ENCODE measurements at regions not wholly inside any gene's neighbourhood (a gene's known extent, or its start where the extent isn't known, plus 50 kb on each side); places are given as distances from the start of the nearest gene placed in this dataset.
A peak's percentile ranks its signal among the peaks of the same experiment; 100 is the strongest.

DNA sequence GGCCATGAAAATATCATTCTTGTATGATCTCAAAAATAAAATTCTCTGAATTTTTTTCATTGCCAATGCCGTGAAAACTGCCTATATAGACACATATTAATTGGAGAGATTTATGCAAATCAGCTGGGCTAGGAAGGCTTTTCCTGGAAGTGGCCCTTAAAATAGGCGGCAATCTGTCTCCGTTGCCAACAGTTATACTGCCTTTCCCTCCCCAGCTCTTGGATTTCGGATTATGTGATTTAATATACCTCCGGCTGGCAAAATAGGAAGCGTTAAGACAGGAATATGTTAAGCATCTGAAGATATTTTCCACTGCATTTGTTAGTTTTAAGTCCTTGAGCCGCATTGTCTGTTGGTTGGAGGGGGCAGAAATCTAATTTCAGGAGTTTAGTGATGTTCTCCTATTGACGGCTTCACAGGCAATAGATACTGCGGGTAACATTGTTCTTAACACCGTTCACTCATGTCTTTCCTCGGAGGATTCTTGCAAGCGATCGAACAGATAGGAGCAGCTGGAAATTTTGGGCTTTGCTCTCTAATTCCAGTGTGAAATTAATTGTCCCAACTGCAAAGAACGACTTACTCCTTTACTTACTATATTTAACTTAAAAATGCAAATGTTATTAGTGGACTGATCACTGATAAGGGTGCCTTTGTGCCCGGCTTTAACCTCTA, 113.3 kb downstream of the LINC00237 start:
- no peak for DNase-seq

DNA sequence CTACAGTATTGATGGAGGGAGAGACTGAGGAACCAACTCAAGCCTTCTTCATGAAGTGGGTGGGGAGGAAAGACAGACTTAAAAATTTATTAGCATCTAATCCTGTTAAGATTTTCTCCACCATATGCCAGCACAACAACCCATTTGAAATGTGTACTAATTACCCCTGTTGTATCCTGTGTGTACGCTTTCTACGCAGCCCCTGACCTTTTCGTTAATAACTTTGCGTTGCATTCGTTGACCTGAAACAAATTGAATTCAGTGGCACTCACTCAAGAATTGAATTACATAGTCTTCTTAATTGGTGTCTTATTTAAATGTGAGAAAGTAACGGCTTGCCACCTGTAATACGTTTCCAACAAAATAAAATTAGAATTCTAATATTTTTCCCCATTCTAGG, 113.9 kb downstream of the LINC00237 start:
- DNase-seq = no peak

DNA sequence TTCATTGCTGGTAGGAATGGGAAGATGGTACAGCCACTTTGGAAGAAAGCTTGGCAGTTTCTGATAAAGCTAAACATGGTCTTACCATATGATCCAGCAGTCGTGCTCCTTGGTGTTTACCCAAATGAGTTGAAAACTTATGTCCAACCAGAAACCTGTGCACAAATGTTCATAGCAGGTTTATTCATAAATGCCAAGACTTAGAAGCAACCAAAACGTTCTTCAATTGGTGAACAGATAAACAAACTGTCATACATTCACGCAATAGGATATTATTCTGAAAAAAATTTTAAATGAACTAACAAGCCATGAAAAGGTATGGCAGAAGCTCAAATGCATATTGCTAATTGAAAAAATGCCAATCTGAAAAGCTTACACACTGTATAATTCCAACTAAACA, 117.1 kb downstream of the LINC00237 start:
- no peak for DNase-seq

DNA sequence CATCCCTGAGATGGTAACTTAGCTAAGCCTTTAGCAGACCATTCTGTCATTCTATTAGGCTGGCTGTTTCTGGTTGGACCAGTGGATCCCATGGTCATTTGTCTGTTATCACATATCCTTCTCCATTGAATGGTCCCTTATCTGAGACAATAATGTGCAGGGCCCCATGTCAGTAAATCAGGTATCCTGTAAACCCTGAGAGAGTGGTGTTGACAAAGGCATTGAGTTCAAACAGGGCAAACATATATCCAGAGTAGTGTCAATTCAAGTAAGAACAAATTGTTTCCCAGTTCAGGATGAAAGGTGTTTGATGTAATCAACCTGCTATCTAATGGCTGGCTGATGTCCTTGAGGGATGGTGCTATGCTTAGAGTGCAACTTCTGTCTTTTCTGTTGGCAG, 126.2 kb downstream of the LINC00237 start:
- no peak for DNase-seq

DNA sequence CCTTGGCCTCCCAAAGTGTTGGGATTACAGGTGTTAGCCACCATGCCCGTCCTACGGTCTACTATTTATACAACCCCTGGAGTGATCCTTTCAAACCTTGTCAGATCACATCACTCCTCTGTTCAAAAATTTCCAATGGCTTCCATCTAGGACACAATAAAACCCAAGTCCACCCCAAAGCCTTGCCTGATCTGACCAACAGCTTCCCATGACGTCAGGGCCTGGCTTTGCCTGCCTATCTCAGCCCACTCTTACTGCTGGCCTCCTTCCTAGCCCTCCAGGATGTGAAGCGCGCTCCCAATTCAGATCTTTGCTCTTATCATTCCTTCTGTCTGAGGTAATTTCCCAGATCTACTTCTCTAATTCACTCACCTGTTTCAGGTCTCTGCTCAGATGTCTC, 128.4 kb downstream of the LINC00237 start:
- no peak for DNase-seq

DNA sequence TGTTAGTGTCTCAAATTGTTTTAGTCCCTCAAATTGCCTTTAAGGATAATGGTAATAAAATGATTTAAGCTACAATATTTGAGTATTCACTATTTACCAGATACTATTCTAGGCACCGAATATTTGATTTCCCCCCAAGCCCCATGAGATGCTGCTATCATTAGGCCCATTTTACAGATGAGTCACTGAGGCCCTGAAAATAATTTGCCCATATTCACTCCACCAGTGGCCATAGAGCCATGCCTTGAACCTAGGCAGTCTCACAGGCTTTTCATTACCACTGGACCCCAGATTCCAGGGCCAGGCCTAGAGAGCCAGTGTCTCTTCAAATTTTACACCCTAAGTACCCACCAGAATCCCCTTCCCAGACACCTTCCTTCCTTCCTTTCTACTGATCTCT, 133.7 kb downstream of the LINC00237 start:
- no peak for DNase-seq

DNA sequence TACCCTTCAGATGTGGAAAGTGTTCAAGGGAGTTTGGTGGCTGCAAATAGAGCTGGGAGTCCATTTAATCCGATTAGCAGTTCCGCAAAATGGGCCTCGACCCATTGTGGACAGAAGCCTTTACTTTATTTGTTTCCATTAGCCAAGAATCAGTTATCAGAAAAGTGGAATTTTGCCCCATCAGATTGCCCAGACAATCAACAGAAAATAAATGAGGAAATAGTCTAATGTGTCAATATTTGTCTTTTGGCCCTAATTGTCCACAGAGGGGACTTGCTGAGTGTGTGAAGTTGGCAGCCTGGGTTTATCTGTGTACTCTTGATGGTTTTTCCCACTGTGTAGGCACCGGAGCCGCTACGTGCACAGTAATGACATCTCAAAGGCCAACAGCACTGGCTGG, 134.3 kb downstream of the LINC00237 start:
- DNase-seq = no peak

DNA sequence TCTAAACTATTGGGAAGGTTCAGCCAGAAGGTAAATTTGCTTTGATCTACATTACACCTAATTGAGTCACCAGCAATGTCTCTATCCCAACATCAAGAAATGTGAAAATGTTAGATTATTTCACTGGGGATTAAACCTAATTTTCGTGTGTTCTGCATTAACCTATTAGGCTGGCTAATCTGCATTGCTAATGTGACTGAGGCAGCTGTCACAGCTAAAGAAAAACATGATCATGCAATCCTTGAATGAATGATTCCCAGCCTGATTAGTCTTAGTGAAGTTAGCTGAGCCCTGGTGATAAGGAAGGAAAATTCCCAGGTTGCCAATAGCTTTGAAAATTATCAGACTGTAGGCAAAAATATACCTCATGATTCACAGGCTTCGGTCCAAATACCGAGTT, 135.3 kb downstream of the LINC00237 start:
- DNase-seq = no peak

DNA sequence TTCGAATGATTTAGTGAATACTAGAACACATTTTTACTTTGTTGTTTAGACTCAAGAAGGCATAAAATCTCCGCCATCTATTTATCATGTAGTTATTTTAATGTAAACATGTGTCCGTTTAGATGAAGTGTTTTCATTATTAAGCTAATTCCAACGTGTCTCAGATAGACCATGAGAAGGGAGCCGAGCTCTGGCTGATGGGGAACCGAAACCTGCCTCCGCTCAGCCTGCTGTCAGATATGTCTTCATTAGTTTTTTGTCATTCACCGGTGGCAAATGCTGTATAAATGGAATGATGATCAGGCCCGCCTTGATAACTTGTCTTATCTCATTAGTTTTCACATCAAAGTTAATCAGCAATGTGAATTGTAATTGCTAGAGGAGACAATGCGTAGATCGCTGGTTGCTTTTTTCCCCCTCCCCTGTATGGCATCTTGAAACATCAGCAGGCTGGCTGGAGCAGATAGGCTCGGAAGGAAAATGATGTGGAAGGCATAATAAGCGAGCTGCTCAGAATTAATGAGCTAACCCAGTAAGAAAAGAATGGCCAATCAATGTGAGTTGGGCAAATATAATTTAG, 136.4 kb downstream of the LINC00237 start:
- DNase-seq = no peak

DNA sequence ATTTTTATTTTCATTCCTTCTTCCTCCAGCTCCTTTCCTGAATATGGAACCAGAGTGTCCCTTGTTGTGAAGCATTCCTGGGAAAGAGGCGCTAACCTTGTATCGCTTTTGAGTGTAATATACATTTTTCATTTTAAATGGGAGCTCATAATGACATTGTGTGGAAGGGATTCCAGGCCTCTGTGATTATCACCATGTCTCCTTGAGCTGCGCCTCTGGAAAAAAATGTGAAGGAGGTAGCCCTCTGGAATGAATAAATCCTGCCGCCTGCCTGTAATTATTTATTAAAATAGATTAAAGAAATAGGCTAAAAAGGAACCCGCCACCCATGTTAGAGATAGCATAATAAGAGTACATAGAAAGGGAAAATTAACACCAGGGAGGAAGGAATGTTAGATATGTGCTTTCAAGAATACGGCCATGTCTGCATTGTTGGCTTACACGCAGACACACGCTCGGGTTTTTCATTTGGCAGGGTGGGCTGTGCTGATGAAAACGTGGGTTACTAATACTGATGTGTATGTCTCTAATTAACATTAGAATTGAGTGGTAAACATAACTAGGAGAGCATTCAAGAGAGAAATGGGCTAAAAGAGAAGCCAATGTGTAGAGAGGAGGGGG, 138.5 kb downstream of the LINC00237 start:
- DNase-seq = no peak

DNA sequence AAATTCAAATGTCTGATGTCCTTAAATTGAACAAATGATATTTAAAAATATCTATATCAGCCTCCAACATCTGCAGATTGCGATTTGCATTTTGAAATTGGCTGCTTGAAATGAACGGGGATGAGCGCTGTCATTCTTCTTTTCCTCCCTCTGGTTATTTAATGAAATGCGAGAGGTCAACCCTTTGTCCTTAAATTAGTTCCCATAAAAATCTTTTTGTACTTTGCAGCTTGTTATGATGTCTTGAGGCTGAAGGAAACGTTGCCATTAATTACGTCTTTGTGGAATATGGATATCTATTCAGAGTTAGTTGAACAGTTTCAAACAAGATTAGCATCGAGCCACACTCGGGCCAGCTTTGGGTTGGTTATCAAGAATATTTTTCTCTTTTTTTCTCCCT, 140.0 kb downstream of the LINC00237 start:
- no peak for DNase-seq

DNA sequence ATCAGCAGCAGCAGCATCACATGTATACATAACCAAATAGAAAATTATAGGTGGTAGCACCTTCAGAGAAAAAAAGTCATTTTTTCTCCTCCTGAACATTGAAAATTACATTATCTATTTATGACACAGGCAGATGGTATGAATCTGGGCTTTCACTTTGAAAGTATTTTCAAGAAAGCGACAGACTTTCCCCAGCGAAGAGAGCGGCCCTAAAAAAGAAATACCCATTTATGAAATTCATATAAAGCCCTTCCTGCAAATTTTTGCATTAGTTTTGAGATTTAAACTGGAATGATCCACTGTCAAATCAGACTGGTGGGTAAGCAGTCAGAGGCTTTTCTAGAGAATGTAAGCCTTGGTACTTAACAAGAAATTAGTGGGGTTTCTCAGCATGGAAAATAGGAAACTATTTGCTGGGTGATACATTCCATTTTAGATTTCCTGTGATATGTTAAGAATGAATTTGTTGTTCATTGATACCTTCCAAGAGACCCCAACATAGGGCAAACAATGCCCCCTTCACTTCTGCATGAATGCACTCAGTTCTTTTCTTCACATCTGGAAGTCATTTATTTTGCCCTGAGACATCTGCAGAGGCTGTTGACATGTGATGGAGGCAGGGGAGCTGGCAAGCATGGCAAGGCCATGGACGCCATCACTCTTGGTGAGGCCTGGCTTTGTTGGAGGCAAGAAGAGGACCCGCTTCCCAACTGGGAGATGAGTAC, 147.0 kb downstream of the LINC00237 start:
- no peak for DNase-seq

DNA sequence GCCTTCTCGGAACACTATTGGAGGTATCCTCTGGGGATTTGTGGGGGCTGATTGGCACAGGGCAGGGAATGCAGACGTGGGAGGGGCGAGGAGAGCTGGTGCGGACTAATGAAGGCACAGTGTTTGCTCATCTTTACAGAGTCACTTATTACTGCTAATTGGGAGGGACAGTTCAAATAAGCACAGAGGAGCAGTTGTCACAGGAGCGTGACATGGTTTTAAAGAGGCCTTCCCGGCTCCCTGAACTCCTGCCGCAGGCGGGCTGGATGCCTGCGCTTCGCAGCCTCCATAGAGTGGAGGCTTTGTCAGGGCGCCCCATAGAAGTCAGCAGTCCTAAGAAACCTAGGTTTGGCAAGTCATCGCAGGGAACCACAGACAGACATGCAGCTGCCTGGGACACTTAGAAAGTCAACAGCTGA, 149.6 kb downstream of the LINC00237 start:
- DNase-seq = peak; percentile 33

DNA sequence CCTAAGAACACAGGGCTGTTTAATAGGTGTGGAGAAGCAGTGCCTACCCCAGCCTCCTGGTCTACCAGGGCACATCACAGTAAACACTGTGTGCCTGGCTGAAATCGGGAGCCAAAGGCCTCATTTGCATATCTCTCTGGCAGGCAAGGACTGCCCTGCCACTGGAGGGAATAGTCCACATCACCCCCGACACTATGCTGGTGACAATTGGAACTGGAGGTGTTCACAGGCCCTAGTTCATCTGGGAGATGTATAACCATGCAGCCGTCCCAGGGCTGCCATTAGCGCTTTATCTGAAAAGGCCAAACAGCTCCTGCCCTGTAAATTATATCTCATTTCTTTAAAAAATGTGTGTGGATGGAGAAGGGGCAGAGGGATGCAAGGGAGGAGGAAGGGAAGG, 150.3 kb downstream of the LINC00237 start:
- no peak for DNase-seq

DNA sequence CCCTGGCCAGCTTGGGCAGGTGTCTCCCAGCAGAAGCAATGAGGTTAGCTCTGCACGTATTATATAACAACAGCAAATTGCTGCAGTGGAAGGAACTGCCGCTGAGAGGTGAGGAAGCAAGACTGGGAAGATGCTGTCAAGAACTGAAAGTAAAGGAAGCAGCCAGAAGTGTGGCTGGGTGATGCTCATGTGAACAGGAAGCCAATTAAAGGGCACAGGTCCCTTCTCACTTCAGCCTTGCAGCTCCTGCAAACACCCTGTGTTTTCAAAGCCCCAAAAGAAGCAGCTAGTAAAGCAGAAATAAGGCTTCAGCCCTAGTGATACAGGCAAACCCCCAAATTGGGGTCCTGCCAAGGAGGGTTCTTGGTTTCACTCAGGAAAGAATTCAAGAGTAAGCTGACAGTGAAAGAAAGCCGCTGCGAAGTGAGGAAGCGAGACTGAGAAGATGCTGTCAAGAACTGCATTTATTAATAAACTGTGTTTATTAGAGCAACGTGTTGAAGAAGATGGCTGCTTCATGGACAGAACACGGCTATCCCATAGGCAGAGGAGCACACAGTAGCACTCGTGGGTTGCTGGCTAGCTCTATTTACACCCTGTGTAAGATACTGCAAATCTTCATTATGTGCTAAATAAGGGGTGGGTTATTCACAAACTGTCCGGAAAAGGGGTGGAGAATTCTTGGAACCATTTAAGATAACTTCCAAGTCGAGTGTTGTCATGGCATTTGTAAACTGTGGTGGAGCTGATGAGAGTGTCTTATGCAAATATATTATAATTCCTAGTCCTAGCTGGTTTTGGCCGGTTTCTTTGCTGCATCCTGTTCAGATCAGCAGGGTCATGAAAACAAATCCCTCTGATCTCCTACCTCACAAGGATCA, 152.2 kb downstream of the LINC00237 start:
- DNase-seq = no peak

DNA sequence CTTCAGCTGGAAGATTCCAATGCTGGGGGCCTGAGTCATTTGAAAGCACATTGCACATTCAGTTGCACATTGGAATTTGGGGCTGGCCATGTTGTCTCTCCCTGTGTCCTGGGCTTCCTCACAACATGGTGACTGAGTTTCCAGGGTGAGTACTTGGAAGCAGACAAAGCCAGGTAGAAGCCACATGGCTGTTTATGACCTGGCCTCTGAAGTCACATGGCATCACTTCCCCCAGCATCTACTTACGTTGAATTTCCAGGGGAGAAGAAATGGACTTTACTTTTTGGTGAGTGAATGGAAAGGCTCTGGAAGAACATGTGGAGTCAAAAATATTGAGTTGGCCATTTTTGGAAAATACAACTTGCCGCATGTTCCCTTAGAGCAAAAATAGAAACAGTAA, 155.5 kb downstream of the LINC00237 start:
- DNase-seq = no peak

DNA sequence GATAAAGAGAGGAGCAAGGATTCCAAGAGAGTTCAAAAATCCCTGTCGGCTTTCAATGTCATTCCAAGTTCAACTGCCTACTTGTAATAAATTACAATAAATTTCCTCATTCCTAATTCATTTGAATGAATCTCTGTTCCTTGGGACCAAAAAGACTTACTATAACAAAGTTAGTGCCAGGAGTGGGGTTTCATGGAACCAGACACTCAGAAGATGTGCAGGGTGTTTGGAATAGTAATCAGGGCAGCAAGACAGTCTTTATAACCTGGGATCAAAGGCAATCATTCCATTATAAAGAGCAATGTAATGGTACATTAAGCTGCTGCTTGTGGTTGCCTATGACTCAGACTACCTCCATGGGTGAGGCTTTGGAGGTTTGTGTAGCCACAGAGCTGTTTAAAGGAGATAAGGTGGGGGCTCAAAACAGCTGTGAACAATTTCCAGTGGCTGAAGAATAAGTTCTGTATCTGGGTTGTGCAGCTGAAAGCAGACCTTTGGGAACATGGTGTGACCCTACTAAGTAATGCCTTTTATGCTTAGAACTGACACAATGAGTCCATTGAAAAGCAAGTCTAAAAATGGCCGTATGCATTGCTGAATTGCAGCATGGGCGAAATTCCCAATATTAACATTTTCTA, 159.9 kb downstream of the LINC00237 start:
- no peak for DNase-seq

DNA sequence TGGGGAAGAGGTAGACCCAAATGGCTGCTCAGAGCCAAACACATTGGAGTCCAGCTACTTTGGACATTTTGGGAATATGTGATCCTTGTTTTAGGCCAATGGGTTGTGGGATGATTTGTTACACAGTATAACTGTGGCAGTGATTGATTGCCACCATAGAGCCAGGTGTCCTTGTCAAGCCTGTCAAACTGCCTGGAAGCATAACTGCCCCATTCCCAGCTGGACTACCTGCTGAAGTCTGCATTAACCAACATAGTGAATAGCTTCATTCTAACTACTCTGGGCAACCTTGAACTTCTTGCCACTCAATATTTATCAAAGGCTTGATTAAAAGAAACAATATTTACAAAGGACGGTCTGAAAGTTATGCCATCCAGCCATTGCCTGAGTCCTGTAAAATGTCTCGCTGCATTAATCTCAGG, 164.7 kb downstream of the LINC00237 start:
- DNase-seq = no peak

DNA sequence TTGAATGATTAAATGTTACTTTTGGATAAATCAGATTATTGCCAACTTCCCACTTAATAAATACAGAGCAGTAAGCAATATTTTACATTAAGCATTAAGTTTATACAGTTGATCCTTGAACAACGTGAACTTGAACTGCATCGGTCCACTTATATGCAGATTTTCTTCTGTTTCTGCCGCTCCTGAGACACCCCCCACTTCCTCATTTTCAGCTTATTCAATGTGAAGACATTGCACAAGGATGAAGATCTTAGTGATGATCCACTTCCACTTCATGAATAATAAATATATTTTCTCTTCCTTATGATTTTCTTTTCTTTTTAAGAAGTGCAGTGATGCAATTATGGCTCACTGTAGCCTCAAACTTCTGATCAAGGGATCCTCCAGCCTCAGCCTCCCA, 167.2 kb downstream of the LINC00237 start:
- DNase-seq = no peak

DNA sequence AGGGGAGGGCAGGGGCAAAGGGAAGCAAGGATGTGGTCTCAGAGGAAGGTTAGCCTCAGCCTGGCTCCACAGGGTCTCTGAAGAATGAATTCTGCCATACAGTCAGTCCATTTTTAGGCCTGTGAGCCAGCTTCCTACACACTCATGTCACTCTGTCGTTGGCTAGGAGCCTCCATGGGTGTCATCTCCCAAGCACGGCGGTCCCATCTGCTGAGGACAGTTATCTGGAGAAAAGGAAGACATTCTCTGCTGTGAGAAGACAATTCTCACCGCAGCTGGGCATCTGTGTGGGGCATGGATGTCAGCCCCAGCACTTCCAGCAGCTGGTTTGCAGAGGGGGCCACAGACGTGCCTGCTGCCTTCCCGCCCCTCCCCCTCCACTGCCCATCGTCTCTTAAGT, 167.6 kb downstream of the LINC00237 start:
- DNase-seq = no peak

DNA sequence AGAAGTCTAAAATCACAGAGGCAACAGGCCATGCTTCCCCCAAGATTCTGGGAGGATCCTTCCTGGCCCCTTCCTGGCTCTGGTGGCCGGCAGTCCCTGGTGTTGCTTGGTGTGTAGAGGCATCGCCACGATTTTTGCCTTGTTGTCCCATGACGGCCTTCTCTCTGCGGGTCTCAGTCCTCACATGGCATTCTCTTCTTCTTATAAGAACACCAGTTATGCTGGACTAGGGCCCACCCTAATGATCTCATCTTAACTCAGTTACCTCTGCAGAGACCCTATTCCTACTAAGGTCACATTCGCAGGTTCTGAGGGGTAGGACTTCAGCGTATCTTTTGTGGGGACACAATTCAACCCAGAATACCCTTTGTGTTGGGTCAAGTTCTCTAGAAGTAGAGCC, 168.0 kb downstream of the LINC00237 start:
- DNase-seq = no peak

Data from NCI-H187 treated with DMSO at 0.1 percent for 48 hours (cell line).